ENCODE measurements at regions not wholly inside any gene's neighbourhood (a gene's known extent, or its start where the extent isn't known, plus 50 kb on each side); places are given as distances from the start of the nearest gene placed in this dataset.

DNA sequence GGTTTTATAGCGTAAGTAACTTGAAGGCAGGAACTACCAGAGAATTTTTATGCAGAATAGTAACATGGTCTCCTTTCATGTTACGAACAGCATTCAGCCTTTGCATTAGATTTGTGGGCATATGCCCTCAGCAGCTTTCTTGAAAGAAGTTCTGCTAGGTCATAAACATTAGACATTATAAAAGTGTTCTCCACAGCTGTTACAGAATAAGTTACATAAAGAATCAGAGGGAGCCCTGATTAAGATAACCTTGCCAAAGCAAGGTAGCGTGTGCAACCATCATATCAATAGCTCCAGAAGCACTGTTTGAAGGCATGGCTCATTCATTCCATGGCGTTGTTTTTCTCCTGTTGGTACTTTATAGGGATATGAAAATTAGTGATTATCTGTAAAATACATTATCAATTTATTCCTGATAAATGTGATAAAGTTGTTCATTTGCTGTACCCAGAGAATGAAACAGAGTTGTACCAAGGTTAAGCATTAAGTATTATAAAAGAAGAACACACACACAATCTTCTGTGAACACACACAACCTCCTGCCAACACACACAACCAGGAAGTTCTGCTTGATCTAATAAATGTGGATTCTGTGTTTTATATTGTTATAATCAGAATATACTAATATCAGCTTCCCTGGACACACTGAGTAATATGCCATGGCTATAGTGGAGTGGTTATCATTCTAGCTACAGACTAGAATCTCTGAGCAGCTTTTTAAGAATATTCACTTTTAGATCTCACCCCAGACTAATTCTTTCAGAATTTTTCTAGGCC, 286.7 kb upstream of the SLC39A10 start:
- FAIRE-seq (no peak), DNase-seq (ENCODE audit: low spot score) (no peak), ATAC-seq (no peak)
- no peaks in the 10 kb centered on the region for H3K36me3 ChIP-seq (replicated peaks in 1 of 2; ENCODE audit: control insufficient read depth in 1 of 2, insufficient read depth in 2 of 2, low read length in 2 of 2)
- H4K20me1 ChIP-seq (ENCODE audit: insufficient read depth, low read length) = no peaks in the 10 kb centered on the region
- no peak overlapping the region for H3K4me3 ChIP-seq (replicated peaks in 1 of 3; ENCODE audit: insufficient read depth in 1 of 3, low read depth in 2 of 3, low read length in 3 of 3)
- no peaks in the 10 kb centered on the region for H3K27me3 ChIP-seq (ENCODE audit: control insufficient read depth in 1 of 2, insufficient read depth in 2 of 2, low read length in 2 of 2)
- ChIA-PET CTCF (ENCODE audit: low intra/inter-chr PET ratio, low total read pairs) (no interaction called here), POLR2A (no interaction called here)
- H3K9ac ChIP-seq (ENCODE audit: insufficient read depth, low read depth, low read length) = no peak overlapping the region
- BruUV-seq (replicated peaks) = no TSS peak
- WGBS (ENCODE audit: low lambda C conversion rate) = 3% methylated on average over 4 of the region's 4 CpGs
- H3K4me2 ChIP-seq (ENCODE audit: low read depth, low read length) = no peak overlapping the region
- no peaks in the 10 kb centered on the region for H3K4me1 ChIP-seq (ENCODE audit: insufficient read depth, low read length)
- no peaks in the 10 kb centered on the region for H3K79me2 ChIP-seq (ENCODE audit: insufficient read depth, low read length)
- in situ Hi-C loops (cut with HindIII; ENCODE audit: extremely low pct_ligation_motif_present, low pct_unique_long_range_greater_than_20kb) (no loop called here), intact Hi-C loops (cut with micrococcal nuclease; ENCODE audit: unreplicated experiment) (no loop called here)
- H2AFZ ChIP-seq (ENCODE audit: low read length) = no peak overlapping the region
- H3K27ac ChIP-seq (ENCODE audit: extremely low read length, insufficient read depth, low read length) = no peak overlapping the region
- H3K9me3 ChIP-seq (ENCODE audit: low read length) = peaks cover 4% of the 10 kb centered on the region; the same call in 1 of the 2 replicates
- TF ChIP-seq, protein P1, sequence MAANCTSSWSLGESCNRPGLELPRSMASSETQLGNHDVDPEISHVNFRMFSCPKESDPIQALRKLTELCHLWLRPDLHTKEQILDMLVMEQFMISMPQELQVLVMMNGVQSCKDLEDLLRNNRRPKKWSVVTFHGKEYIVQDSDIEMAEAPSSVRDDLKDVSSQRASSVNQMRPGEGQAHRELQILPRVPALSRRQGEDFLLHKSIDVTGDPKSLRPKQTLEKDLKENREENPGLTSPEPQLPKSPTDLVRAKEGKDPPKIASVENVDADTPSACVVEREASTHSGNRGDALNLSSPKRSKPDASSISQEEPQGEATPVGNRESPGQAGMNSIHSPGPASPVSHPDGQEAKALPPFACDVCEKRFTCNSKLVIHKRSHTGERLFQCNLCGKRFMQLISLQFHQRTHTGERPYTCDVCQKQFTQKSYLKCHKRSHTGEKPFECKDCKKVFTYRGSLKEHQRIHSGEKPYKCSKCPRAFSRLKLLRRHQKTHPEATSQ (CRISPR knock-in tag; IDR thresholded peaks at IDR 0.05; ENCODE audit: borderline replicate concordance) = no peak
- TF ChIP-seq SMARCE1 (IDR thresholded peaks at IDR 0.05; ENCODE audit: borderline replicate concordance) (no peak), SP5 (CRISPR knock-in tag; IDR thresholded peaks at IDR 0.05; ENCODE audit: borderline replicate concordance, low read depth) (no peak), FOXC1 (CRISPR knock-in tag; IDR thresholded peaks at IDR 0.05; ENCODE audit: borderline replicate concordance) (no peak), PAF1 (CRISPR knock-in tag; IDR thresholded peaks at IDR 0.05) (no peak), DPF2 (CRISPR knock-in tag; IDR thresholded peaks at IDR 0.05; ENCODE audit: borderline replicate concordance, low read depth) (no peak), E2F2 (CRISPR knock-in tag; IDR thresholded peaks at IDR 0.05; ENCODE audit: borderline replicate concordance) (no peak), SP4 (CRISPR knock-in tag; IDR thresholded peaks at IDR 0.05) (no peak), NFE2L1 (CRISPR knock-in tag; IDR thresholded peaks at IDR 0.05; ENCODE audit: borderline replicate concordance) (no peak), ZNF501 (CRISPR knock-in tag; IDR thresholded peaks at IDR 0.05) (no peak), SAFB2 (CRISPR knock-in tag; IDR thresholded peaks at IDR 0.05; ENCODE audit: borderline replicate concordance, low read depth) (no peak), MBD4 (IDR thresholded peaks at IDR 0.05; ENCODE audit: borderline replicate concordance, low read length) (no peak)
- TF ChIP-seq, protein P2, sequence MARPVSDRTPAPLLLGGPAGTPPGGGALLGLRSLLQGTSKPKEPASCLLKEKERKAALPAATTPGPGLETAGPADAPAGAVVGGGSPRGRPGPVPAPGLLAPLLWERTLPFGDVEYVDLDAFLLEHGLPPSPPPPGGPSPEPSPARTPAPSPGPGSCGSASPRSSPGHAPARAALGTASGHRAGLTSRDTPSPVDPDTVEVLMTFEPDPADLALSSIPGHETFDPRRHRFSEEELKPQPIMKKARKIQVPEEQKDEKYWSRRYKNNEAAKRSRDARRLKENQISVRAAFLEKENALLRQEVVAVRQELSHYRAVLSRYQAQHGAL (CRISPR knock-in tag; IDR thresholded peaks at IDR 0.05; ENCODE audit: not compliant biosample characterization) = no peak
- TF ChIP-seq, protein P3, sequence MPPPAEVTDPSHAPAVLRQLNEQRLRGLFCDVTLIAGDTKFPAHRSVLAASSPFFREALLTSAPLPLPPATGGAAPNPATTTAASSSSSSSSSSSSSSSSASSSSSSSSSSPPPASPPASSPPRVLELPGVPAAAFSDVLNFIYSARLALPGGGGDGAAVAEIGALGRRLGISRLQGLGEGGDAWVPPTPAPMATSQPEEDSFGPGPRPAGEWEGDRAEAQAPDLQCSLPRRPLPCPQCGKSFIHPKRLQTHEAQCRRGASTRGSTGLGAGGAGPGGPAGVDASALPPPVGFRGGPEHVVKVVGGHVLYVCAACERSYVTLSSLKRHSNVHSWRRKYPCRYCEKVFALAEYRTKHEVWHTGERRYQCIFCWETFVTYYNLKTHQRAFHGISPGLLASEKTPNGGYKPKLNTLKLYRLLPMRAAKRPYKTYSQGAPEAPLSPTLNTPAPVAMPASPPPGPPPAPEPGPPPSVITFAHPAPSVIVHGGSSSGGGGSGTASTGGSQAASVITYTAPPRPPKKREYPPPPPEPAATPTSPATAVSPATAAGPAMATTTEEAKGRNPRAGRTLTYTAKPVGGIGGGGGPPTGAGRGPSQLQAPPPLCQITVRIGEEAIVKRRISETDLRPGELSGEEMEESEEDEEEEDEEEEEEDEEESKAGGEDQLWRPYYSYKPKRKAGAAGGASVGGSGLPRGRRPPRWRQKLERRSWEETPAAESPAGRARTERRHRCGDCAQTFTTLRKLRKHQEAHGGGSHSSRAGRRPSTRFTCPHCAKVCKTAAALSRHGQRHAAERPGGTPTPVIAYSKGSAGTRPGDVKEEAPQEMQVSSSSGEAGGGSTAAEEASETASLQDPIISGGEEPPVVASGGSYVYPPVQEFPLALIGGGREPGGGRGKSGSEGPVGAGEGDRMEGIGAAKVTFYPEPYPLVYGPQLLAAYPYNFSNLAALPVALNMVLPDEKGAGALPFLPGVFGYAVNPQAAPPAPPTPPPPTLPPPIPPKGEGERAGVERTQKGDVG (CRISPR knock-in tag; IDR thresholded peaks at IDR 0.05; ENCODE audit: borderline replicate concordance) = no peak
- TF ChIP-seq, protein P4, sequence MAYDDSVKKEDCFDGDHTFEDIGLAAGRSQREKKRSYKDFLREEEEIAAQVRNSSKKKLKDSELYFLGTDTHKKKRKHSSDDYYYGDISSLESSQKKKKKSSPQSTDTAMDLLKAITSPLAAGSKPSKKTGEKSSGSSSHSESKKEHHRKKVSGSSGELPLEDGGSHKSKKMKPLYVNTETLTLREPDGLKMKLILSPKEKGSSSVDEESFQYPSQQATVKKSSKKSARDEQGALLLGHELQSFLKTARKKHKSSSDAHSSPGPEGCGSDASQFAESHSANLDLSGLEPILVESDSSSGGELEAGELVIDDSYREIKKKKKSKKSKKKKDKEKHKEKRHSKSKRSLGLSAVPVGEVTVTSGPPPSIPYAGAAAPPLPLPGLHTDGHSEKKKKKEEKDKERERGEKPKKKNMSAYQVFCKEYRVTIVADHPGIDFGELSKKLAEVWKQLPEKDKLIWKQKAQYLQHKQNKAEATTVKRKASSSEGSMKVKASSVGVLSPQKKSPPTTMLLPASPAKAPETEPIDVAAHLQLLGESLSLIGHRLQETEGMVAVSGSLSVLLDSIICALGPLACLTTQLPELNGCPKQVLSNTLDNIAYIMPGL (CRISPR knock-in tag; IDR thresholded peaks at IDR 0.05; ENCODE audit: borderline replicate concordance in 1 of 2, low read depth in 1 of 2) = no peak
